Right atrium auricular region (tissue), 2 donors: ENCODE measurements at regions not wholly inside any gene's neighbourhood (a gene's known extent, or its start where the extent isn't known, plus 50 kb on each side); places are given as distances from the start of the nearest gene placed in this dataset.
"Not testable (repeated sequence)": the region's sequence is repeated elsewhere in the genome, so short reads cannot be mapped to it uniquely, and the experiment has no call there.

ENCODE experiments used
- DNase-seq: peaks from one replicate; pipeline ENCODE4 v3.0.0-alpha.2; 2019; ENCODE audit warnings: low spot score
- H3K27ac ChIP-seq, 2 donors: fragments of 200-600 bp; sonication (generic); 1 replicate in 1 of 2; 2 replicates in 1 of 2; pipeline ENCODE4 v1.5.1; 2016 to 2019
- H3K27me3 ChIP-seq, 2 donors: fragments of 200-600 bp; sonication (generic); one replicate each; pipeline versions ENCODE4 v1.5.1 to v1.6.0; 2017 to 2019
- H3K36me3 ChIP-seq: fragments of 200-600 bp; sonication (generic); one replicate; pipeline ENCODE4 v1.5.1; 2016
- H3K4me1 ChIP-seq, 2 donors: fragments of 200-600 bp; sonication (generic); one replicate each; pipeline versions ENCODE4 v1.5.1 to v1.6.0; 2017 to 2019
- H3K4me3 ChIP-seq, 2 donors: fragments of 200-600 bp; sonication (generic); 1 replicate in 1 of 2; 2 replicates in 1 of 2; pipeline ENCODE4 v1.5.1; 2017 to 2019; ENCODE audit warnings: mild to moderate bottlenecking in 1 of 2, moderate library complexity in 1 of 2
- H3K9me3 ChIP-seq, 2 donors: fragments of 200-600 bp; sonication (generic); one replicate each; pipeline ENCODE4 v1.5.1; 2019
- CTCF ChIP-seq, 2 donors: fragments of 200-600 bp; sonication (generic); IDR thresholded peaks; one replicate each; pipeline ENCODE4 v1.5.1; 2019; ENCODE audit warnings: antibody characterized with exemption in 2 of 2

GRCh38 chr2:95654897-95655296, 63.1 kb downstream of the TRIM43 start:
- H3K27ac ChIP-seq, H3K4me1 ChIP-seq, H3K9me3 ChIP-seq, H3K4me3 ChIP-seq, H3K36me3 ChIP-seq, H3K27me3 ChIP-seq, DNase-seq: not testable (repeated sequence)

DNA sequence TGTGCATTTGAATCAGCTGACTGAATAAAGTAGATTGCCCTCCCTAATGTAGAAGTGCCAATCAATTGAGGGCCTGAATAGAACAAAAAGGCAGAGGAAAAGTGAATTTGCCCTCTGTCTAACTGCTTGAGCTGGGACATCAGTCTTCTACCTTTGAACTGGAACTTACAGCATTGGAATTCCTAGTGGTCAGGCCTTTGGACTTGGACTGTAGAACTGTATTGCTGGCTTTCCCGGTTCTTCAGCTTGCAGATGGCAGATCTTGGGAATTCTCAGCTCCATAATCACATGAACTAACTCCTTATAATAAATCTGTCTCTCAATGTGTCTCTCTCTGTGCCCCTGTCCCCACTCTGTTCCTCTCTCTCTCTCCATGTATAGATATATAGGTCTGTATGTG, 64.8 kb downstream of the TRIM43 start:
- H3K4me3 ChIP-seq, H3K27ac ChIP-seq, H3K9me3 ChIP-seq, DNase-seq, H3K4me1 ChIP-seq, H3K27me3 ChIP-seq, H3K36me3 ChIP-seq: not testable (repeated sequence)

DNA sequence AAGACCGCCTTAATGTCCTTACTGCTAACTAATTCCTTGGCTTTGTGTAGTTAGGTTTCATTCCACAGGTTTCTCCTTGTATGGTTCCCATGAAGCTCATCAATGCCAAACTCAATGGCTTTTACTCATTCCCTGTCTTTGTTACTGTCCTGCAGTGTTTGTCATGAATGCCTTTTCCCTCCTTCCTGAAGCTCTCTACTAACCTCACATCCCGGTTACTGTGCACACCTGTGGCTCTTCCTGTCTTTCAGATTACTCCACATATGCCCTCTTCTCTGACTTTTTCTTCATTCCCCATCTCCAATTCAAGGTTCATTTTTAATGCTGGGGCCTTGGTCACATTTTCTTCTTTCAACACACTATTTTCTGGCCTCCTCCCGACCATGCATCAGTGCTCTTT, 66.1 kb downstream of the TRIM43 start:
- not testable (repeated sequence) for H3K9me3 ChIP-seq, DNase-seq, H3K27ac ChIP-seq, H3K27me3 ChIP-seq, H3K36me3 ChIP-seq, H3K4me1 ChIP-seq, H3K4me3 ChIP-seq

- H3K36me3 ChIP-seq, H3K27me3 ChIP-seq, DNase-seq, H3K27ac ChIP-seq, H3K9me3 ChIP-seq, H3K4me1 ChIP-seq, H3K4me3 ChIP-seq: not testable (repeated sequence)
Measured at GRCh38 chr2:95660766-95661562, 69.2 kb downstream of the TRIM43 start.

DNA sequence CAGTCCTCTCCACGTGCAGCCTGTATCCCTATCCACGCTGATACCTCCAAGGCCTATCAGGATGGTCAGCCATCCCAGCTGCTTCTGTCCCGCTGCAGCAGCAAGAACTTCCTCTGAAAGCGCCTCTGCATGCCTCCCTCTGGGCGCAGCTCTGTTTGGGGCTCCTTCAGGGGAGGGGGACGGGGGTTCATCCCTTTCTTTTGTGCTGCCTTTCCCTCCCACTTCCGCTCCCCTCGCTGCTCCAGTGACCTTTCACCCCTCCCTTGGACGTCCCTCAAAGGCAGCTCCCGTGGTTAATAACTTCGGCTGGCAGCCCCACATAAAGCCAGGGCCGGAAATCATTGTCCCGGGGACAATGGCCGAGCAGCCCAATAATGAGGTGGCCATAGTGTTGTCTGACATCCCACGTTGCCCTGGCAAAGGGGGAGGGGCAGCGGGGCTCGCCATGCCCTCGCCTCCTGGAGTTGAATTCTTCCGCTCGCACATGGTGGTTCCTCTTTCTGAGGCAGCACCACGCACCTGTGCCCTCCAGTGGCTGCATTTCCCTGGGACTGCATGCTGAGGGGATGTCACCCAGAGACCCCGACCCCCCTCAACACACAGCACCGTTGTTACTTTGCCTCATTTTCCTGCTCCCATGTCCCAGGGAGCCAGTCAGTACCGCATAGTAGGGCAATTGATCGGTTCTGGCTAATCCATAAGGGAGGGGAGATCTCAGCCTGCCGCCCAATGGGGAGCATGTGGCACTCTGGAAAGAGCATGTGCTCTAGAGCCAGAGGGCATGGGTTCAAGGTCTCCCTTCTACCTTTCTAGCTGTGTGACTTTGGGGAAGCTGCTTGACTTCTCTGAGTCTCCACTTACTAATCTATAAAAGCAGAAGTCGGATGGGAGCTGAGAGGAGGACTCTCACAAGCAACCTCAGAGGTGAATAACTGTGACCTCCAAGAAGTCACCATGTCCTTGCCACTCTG, 72.0 kb downstream of the TRIM43 start:
- not testable (repeated sequence) for DNase-seq, H3K4me1 ChIP-seq, H3K36me3 ChIP-seq, H3K27me3 ChIP-seq, H3K4me3 ChIP-seq, H3K9me3 ChIP-seq, H3K27ac ChIP-seq

- H3K36me3 ChIP-seq, H3K9me3 ChIP-seq, H3K4me3 ChIP-seq, H3K4me1 ChIP-seq, DNase-seq, H3K27me3 ChIP-seq, H3K27ac ChIP-seq: not testable (repeated sequence)
Measured at GRCh38 chr2:95666636-95667035, 74.8 kb downstream of the TRIM43 start.

- Histone ChIP-seq H3K9me3 (no peaks in the 10 kb centered on the region), H3K4me3 (no peak overlapping the region)
Measured at GRCh38 chr2:95667480-95667879, 75.7 kb downstream of the TRIM43 start.

GRCh38 chr2:95668934-95669333, 77.1 kb downstream of the TRIM43 start:
- H3K27me3 ChIP-seq, H3K9me3 ChIP-seq, H3K4me3 ChIP-seq, H3K27ac ChIP-seq, H3K36me3 ChIP-seq, DNase-seq, H3K4me1 ChIP-seq: not testable (repeated sequence)

More at GRCh38 chr2:95667480-95667879, 75.7 kb downstream of the TRIM43 start:
- H3K36me3 ChIP-seq, result no peaks in the 10 kb centered on the region
- no peak for TF ChIP-seq CTCF (IDR thresholded peaks at IDR 0.05)
- DNase-seq, result no peak
- no peak overlapping the region for H3K27ac ChIP-seq
- H3K4me1 ChIP-seq, result no peaks in the 10 kb centered on the region
- H3K27me3 ChIP-seq, result no peaks in the 10 kb centered on the region

DNA sequence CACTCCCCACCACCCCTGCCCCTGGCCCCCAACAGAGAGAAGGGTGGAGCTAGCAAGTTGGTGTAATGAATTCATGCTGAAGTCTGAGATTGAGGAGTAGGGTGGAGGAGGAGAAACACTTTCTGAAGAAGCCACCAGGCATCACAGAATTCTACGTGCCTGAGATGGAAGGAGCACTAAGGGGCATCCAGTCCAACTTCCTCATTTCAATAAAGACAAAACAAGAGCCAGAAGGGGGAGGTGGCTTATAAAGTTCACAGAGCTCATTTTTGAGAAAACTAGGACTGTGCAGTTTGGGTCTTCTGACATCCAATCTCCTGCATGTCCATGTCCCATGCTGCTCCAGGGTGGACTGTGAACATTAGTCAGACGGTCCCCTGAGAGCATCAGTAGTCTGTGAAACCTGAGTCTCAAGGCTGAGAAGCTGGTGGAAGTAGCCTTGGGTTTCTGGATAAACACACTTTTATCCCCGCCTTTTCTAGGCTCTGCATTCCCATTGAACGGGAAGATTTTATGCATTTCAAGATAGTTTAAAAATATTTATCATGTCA, 77.7 kb downstream of the TRIM43 start:
- Histone ChIP-seq H3K4me1 (no peaks in the 10 kb centered on the region), H3K36me3 (no peaks in the 10 kb centered on the region), H3K27me3 (no peaks in the 10 kb centered on the region), H3K9me3 (no peaks in the 10 kb centered on the region), H3K27ac (peak overlapping the region in 1 of 2 donors; percentile 8), H3K4me3 (no peak overlapping the region)
- DNase-seq, result no peak
- TF ChIP-seq CTCF (IDR thresholded peaks at IDR 0.05), result no peak
